ENCODE measurements at regions not wholly inside any gene's neighbourhood (a gene's known extent, or its start where the extent isn't known, plus 50 kb on each side); places are given as distances from the start of the nearest gene placed in this dataset.
"Not testable (repeated sequence)": the region's sequence is repeated elsewhere in the genome, so short reads cannot be mapped to it uniquely, and the experiment has no call there.

GRCh38 chr5:39618391-39618790 lies 193.6 kb upstream of the DAB2 start:
- DNase-seq (ENCODE audit: low read depth, low spot score): no peak

- DNase-seq (ENCODE audit: low read depth, low spot score): no peak
Measured at GRCh38 chr5:39616131-39616530, 191.4 kb upstream of the DAB2 start.

- not testable (repeated sequence) for DNase-seq (ENCODE audit: low read depth, low spot score)
Measured at GRCh38 chr5:39611076-39611475, 186.3 kb upstream of the DAB2 start.

GRCh38 chr5:39608024-39608423 lies 183.2 kb upstream of the DAB2 start:
- DNase-seq (ENCODE audit: low read depth, low spot score): no peak

- DNase-seq (ENCODE audit: low read depth, low spot score): no peak
Measured at GRCh38 chr5:39606591-39606990, 181.8 kb upstream of the DAB2 start.

- no peak for DNase-seq (ENCODE audit: low read depth, low spot score)
Measured at GRCh38 chr5:39605588-39606575, 181.1 kb upstream of the DAB2 start.

- no peak for DNase-seq (ENCODE audit: low read depth, low spot score)
Measured at GRCh38 chr5:39605145-39605544, 180.4 kb upstream of the DAB2 start.

- DNase-seq (ENCODE audit: low read depth, low spot score): no peak
Measured at GRCh38 chr5:39604491-39604890, 179.7 kb upstream of the DAB2 start.

- DNase-seq (ENCODE audit: low read depth, low spot score): no peak
Measured at GRCh38 chr5:39599721-39600431, 175.1 kb upstream of the DAB2 start.

GRCh38 chr5:39598661-39599248 lies 174.0 kb upstream of the DAB2 start:
- DNase-seq (ENCODE audit: low read depth, low spot score): no peak

GRCh38 chr5:39588179-39588578 lies 163.4 kb upstream of the DAB2 start:
- DNase-seq (ENCODE audit: low read depth, low spot score): no peak

GRCh38 chr5:39587675-39588074 lies 162.9 kb upstream of the DAB2 start:
- no peak for DNase-seq (ENCODE audit: low read depth, low spot score)

- DNase-seq (ENCODE audit: low read depth, low spot score): no peak
Measured at GRCh38 chr5:39586185-39586584, 161.4 kb upstream of the DAB2 start.

GRCh38 chr5:39584927-39585326 lies 160.1 kb upstream of the DAB2 start:
- DNase-seq (ENCODE audit: low read depth, low spot score): no peak

GRCh38 chr5:39580702-39581453 lies 156.1 kb upstream of the DAB2 start:
- DNase-seq (ENCODE audit: low read depth, low spot score): no peak

GRCh38 chr5:39579750-39580149 lies 155.0 kb upstream of the DAB2 start:
- DNase-seq (ENCODE audit: low read depth, low spot score): no peak

- DNase-seq (ENCODE audit: low read depth, low spot score): no peak
Measured at GRCh38 chr5:39578887-39579497, 154.2 kb upstream of the DAB2 start.

- no peak for DNase-seq (ENCODE audit: low read depth, low spot score)
Measured at GRCh38 chr5:39577529-39577928, 152.7 kb upstream of the DAB2 start.

- DNase-seq (ENCODE audit: low read depth, low spot score): no peak
Measured at GRCh38 chr5:39570403-39571027, 145.7 kb upstream of the DAB2 start.

- no peak for DNase-seq (ENCODE audit: low read depth, low spot score)
Measured at GRCh38 chr5:39569857-39570256, 145.1 kb upstream of the DAB2 start.

GRCh38 chr5:39566891-39567290 lies 142.1 kb upstream of the DAB2 start:
- no peak for DNase-seq (ENCODE audit: low read depth, low spot score)
